NB4 (cell line): ENCODE measurements at regions not wholly inside any gene's neighbourhood (a gene's known extent, or its start where the extent isn't known, plus 50 kb on each side); places are given as distances from the start of the nearest gene placed in this dataset.
A peak's percentile ranks its signal among the peaks of the same experiment; 100 is the strongest.

Experiments used
- DNase-seq: peaks from one replicate; pipeline ENCODE4 v3.0.0; 2010; ENCODE audit warnings: low read depth
- H3K4me3 ChIP-seq: one replicate; pipeline ENCODE4 v1.5.1; 2011; ENCODE audit warnings: mild to moderate bottlenecking, low read depth, low read length, moderate library complexity
- CTCF ChIP-seq: IDR thresholded peaks from one replicate; pipeline ENCODE4 v1.5.1; 2012; ENCODE audit warnings: low read depth, low read length
- MAX ChIP-seq: IDR thresholded peaks from 2 replicates; pipeline ENCODE4 v1.6.1; 2011; ENCODE audit warnings: low read depth, low read length
- MYC ChIP-seq: IDR thresholded peaks from 2 replicates; pipeline ENCODE4 v1.6.1; 2011; ENCODE audit warnings: low read depth, low read length
- POLR2A ChIP-seq: IDR thresholded peaks from 2 replicates; pipeline ENCODE4 v1.6.1; 2011; ENCODE audit warnings: mild to moderate bottlenecking; ENCODE audit not compliant: insufficient read length; ENCODE audit errors: extremely low read depth

GRCh38 chr5:152683205-152683604, 278.1 kb upstream of the NMUR2 start:
- no peak overlapping the region for H3K4me3 ChIP-seq
- no peak for DNase-seq
- TF ChIP-seq MYC (no peak), MAX (no peak), CTCF (no peak), POLR2A (no peak)

- TF ChIP-seq MYC (no peak), POLR2A (no peak), CTCF (no peak)
- DNase-seq: no peak
- H3K4me3 ChIP-seq: no peak overlapping the region
Measured at GRCh38 chr5:152686931-152687330, 281.9 kb upstream of the NMUR2 start.

GRCh38 chr5:152688561-152689249, 283.6 kb upstream of the NMUR2 start:
- no peak for TF ChIP-seq CTCF
- no peak for TF ChIP-seq MYC
- TF ChIP-seq POLR2A: no peak
- TF ChIP-seq MAX: no peak
- peak; percentile 27 for DNase-seq
- H3K4me3 ChIP-seq: no peak overlapping the region

GRCh38 chr5:152689250-152689711, 284.2 kb upstream of the NMUR2 start:
- TF ChIP-seq POLR2A (no peak), MAX (no peak), CTCF (no peak), MYC (no peak)
- no peak for DNase-seq
- H3K4me3 ChIP-seq: no peak overlapping the region

- DNase-seq: no peak
- TF ChIP-seq CTCF: no peak
- TF ChIP-seq POLR2A: no peak
- no peak for TF ChIP-seq MYC
- TF ChIP-seq MAX: no peak
- H3K4me3 ChIP-seq: no peak overlapping the region
Measured at GRCh38 chr5:152694231-152694630, 289.2 kb upstream of the NMUR2 start.
